HG02973 (cell line): ENCODE measurements at regions not wholly inside any gene's neighbourhood (a gene's known extent, or its start where the extent isn't known, plus 50 kb on each side); places are given as distances from the start of the nearest gene placed in this dataset.

Experiments
- ATAC-seq: cut with Tn5 transposase; IDR thresholded peaks from one replicate; pipeline ENCODE4 v1.9.1; 2021; ENCODE audit warnings: moderate library complexity; ENCODE audit not compliant: unreplicated experiment

- ATAC-seq, result peak; percentile 91
These were observed 175.8 kb upstream of the PIEZO2 start for GRCh38 chr18:11324956-11325882.

DNA sequence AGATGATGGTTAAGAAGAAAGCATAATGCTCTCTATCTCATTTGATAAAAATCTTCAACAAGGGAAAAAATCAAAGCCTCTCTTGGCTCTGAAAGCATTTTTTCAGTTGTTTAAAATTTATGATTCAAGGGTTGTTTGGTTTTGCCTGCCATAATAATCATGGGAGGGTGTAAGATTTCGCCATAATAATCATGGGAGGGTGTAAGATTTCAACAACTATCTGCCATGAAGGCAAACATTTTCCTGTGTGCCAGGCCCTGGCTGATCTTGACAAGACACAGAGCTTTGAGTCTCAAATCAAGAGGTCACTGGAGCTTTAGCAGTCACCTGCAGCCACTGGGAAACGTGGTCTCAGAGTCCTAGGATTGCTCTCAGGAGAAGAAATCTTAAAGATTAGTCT, 175.1 kb upstream of the PIEZO2 start:
- ATAC-seq, result no peak

GRCh38 chr18:11323359-11323819, 174.0 kb upstream of the PIEZO2 start:
- ATAC-seq, result no peak

DNA sequence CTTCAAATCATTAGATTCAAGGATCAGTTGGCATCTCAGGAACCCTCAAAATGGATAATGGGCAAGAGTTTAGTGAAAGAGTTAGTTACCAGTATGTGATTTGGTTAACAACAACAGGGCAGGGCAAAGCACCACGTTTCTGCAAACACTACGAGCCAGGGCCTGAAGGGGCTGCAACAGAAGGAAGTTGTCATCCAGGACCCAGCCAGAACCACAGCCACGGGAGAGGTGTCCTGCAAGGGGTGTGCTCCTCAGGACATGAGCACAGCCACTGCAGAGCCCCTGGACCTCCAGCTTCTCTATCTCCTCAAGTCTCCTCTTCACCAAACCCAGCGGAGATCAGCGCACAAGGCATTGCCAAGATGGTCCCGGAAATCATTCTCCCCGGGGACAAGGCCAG, 173.3 kb upstream of the PIEZO2 start:
- no peak for ATAC-seq

- ATAC-seq, result no peak
These were observed 172.6 kb upstream of the PIEZO2 start for GRCh38 chr18:11322006-11322405.

DNA sequence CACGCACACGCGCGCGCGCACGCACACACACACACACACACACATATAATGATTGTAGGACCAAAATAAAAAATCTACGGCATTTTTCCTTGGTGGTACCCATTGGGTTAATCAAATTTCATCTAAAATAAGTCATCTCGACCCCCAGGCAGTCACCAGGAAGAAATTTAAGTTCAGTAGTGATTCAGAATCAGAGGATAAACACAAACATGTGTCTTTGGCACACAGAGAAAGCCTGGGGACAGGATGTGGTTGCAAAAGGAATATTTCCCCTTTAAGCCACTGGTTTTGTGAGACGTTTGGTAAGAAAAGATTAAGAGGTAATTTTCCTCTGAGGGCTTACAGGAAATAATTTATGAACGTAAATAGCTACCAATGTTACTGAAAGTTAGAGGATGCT, 171.6 kb upstream of the PIEZO2 start:
- no peak for ATAC-seq

DNA sequence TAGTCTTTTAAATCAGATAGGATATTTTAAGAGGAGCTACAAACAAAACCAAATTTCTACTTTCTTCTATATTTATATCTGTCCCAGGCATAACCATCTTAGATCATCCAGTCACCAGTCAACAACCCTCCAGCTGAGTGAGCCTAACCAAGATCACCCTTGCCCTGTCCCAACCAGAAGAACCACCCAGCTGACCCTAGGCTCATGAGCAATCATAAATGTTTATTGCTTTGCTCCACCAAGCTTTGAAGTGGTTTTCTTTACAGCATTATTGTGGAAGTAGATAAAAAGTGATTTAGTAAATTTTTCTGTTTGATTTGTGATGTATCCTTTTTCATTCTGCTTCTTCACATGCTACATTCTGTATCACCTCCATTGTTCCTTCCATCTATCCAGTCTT, 167.2 kb upstream of the PIEZO2 start:
- no peak for ATAC-seq

GRCh38 chr18:11310476-11311086, 161.2 kb upstream of the PIEZO2 start:
- peak; percentile 60 for ATAC-seq

GRCh38 chr18:11309172-11309571, 159.8 kb upstream of the PIEZO2 start:
- ATAC-seq, result no peak

- ATAC-seq, result no peak
These were observed 159.1 kb upstream of the PIEZO2 start for GRCh38 chr18:11308499-11308898.

DNA sequence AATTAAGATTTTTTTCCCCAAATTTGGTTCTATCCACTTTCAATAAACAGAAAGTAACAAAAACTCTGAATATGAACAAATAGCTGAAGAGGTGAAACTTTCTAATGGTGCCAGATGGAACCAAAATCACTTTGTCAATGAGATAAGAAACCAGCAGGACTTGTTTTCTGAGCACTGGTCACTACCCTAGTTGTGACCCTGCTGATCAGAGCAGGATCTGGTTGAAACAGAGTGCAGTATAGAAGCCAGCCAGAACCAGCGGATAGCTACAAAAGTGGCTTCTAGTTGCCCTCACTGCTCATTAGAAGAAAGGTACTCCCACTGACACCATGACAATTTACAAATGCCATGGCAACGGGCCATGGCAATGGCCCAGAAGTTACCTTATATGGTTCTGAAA, 158.3 kb upstream of the PIEZO2 start:
- no peak for ATAC-seq

DNA sequence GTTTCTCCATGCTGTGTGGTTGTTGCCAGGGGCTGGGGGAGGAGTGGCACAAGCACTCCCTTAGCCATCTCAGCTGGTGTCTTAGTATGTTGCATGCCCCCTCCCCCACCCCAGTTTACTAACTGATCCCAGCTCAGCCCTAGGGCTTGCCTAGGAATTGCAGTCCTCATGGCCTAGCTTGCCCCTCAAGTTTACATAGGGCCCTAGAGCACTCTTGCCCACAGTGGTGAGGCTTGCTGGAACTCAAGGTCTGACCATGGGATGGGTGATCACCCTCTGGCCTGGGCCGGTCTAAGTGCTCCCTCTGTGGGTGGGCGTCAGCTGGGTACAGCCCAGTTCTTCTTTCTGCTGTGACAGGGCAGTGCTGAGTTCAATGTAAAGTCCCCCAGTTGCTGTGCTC, 156.1 kb upstream of the PIEZO2 start:
- ATAC-seq, result no peak

- no peak for ATAC-seq
These were observed 155.6 kb upstream of the PIEZO2 start for GRCh38 chr18:11304928-11305327.

- ATAC-seq, result no peak
These were observed 147.6 kb upstream of the PIEZO2 start for GRCh38 chr18:11296946-11297345.

DNA sequence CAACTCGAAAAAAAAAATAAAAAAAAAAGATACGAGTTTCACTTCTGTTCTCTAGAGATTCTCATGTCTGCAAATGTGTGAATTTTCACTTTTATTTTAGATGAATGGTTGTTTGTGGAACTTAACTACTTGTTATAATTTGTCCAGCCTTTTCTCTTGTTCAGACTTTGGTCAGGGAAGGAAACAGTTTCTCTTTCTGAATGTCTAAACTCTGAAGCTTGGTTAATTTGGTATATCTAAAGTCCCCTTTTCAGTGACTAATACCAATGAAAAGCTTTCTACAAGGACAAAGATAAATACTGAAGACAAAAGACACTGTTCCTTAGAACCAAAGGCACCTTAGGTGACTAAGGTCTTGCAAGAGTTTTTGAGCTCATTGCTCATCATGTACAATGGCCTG, 144.4 kb upstream of the PIEZO2 start:
- ATAC-seq, result no peak

- no peak for ATAC-seq
These were observed 141.4 kb upstream of the PIEZO2 start for GRCh38 chr18:11290786-11291185.

- no peak for ATAC-seq
These were observed 139.9 kb upstream of the PIEZO2 start for GRCh38 chr18:11289248-11289647.

GRCh38 chr18:11288401-11288800, 139.0 kb upstream of the PIEZO2 start:
- ATAC-seq, result no peak

DNA sequence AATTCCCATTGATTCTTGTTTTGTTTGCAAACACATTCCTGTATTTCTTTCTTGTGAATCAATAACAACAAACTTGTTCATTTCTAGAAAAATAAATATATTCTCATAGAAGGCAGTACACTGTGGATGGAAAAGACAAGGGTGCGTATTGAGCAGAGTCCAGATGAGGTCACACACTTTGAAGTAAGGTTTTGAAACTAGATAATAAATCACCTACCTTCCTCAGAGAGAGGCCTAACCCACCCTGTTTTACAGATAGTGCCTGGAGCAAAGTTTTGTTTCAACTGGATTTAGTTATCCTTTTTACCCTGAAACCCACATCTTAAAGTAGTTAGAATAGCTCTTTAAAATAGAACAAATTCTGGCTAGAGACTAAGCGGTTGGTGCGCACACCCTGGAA, 137.1 kb upstream of the PIEZO2 start:
- no peak for ATAC-seq

DNA sequence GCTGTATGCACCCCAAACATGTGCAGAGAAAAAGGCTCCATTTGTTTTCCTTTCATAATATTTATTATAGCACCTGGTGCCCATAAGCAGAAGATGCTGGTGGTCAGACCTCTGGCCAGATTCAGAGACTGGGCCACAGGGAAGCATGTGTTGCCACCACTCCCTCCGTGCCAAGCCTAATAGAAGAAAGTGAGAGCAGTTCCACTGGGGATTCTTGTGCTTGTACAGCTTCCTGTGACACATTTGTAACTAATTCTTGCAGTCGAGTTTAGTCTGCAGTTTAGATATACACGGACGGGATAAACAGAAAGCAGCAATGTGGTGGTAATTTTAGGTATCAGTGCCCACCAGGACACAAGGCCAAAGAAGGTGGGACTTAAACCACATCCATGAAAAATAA, 135.4 kb upstream of the PIEZO2 start:
- no peak for ATAC-seq

DNA sequence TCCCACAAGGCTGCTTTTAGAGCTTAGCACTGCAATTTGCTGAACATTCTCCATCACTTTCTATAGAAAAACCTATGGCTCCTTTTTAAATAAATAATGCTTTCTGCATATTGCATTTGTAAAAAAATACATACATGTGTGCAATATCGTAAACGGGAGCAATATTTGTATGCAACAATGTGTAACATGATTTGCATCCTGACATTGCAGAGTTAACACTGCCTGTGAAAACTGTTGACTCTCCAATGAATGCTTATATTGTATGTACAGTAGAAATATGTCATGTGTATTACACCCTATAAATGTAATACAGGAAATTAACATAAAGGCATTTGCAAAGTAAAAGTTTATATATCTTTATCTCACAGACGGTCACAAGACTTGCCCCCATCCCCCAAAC, 135.0 kb upstream of the PIEZO2 start:
- ATAC-seq, result no peak

GRCh38 chr18:11283479-11284161, 134.3 kb upstream of the PIEZO2 start:
- no peak for ATAC-seq
